Kidney epithelial cell (primary cell): ENCODE measurements at regions not wholly inside any gene's neighbourhood (a gene's known extent, or its start where the extent isn't known, plus 50 kb on each side); places are given as distances from the start of the nearest gene placed in this dataset.
A peak's percentile ranks its signal among the peaks of the same experiment; 100 is the strongest.

Experiments used
- DNase-seq: peaks from one replicate; pipeline ENCODE4 v3.0.0-alpha.2; 2010; ENCODE audit warnings: low read depth
- H3K27me3 ChIP-seq: 2 replicates; pipeline ENCODE4 v1.6.0; 2011; ENCODE audit warnings: low read length; ENCODE audit not compliant: control insufficient read depth, insufficient read depth
- H3K36me3 ChIP-seq: 2 replicates; pipeline ENCODE4 v1.5.1; 2011; ENCODE audit warnings: low read length; ENCODE audit not compliant: control insufficient read depth, insufficient read depth
- H3K4me3 ChIP-seq: 2 replicates; pipeline ENCODE4 v1.5.1; 2011; ENCODE audit warnings: low read depth, mild to moderate bottlenecking, control low read depth, low read length
- TF ChIP-seq, protein P1 (sequence below): IDR thresholded peaks from 2 replicates; pipeline ENCODE4 v1.5.1; 2011; ENCODE audit warnings: mild to moderate bottlenecking, moderate library complexity, low read length, control low read depth, inconsistent platforms; ENCODE audit not compliant: insufficient read depth, poor library complexity, severe bottlenecking

DNA sequence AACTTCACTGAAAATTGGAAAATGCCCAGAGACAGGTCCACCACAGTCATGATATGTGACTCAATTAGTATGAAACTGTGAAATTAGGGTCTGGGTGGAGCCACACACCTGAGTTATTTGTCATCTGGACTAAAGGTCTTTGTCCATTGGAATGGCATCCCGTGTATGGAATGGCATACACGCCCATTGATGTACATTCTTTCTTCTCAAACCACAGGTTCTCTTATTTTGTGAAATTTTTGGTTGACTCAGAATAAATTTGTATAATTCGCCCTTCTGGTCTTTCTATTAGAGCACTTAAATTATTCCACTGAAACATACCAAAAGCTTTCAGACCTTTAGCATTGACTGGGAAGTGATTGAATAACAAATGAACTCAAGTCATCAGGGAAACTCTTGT, 66.8 kb upstream of the UBE2E1 start:
- Histone ChIP-seq H3K36me3 (no peaks in the 10 kb centered on the region), H3K4me3 (no peak overlapping the region), H3K27me3 (no peaks in the 10 kb centered on the region)
- no peak for DNase-seq
- TF ChIP-seq, protein P1, sequence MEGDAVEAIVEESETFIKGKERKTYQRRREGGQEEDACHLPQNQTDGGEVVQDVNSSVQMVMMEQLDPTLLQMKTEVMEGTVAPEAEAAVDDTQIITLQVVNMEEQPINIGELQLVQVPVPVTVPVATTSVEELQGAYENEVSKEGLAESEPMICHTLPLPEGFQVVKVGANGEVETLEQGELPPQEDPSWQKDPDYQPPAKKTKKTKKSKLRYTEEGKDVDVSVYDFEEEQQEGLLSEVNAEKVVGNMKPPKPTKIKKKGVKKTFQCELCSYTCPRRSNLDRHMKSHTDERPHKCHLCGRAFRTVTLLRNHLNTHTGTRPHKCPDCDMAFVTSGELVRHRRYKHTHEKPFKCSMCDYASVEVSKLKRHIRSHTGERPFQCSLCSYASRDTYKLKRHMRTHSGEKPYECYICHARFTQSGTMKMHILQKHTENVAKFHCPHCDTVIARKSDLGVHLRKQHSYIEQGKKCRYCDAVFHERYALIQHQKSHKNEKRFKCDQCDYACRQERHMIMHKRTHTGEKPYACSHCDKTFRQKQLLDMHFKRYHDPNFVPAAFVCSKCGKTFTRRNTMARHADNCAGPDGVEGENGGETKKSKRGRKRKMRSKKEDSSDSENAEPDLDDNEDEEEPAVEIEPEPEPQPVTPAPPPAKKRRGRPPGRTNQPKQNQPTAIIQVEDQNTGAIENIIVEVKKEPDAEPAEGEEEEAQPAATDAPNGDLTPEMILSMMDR: no peak

DNA sequence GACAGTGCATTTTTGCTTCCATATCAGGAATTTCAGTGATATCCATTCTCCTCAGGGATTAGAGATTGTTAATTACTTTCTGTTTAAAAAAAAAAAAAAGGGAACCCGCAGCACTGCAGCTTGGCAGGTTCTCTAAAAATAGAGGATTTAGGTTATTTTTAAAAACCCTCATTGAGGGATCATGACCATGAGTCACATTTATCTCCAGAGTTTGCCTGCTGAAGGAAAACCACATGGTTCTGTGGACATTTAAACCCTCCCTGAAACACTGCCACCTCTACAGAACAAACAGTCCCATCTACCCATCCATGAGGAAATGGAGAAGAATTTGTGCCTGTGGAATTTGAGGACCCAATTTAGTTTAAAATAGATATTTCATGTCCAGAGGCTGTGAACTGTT, 66.2 kb upstream of the UBE2E1 start:
- no peaks in the 10 kb centered on the region for H3K36me3 ChIP-seq
- H3K27me3 ChIP-seq: no peaks in the 10 kb centered on the region
- no peak overlapping the region for H3K4me3 ChIP-seq
- TF ChIP-seq, protein P1: no peak
- DNase-seq: peak; percentile 44

DNA sequence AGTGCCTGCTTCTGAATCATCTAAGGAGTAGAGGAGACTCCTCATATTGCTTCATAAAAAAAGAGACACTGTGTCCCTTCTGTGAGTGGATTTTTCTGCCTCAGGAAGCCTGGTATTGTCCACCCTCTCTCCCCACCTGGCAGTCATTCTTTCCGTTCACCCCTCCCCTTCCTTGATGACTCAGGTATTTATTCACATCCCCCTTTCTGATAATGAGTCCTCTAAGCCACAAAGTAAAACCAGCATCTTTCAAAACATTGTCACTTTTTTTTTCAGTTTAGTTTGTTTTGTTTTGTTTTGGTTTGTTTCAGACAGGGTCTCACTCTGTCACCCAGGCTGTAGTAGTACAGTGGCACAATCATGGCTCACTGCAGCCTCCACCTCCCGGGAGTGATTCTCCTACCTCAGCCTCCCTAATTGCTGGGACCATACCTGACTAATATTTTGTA, 65.2 kb upstream of the UBE2E1 start:
- H3K27me3 ChIP-seq: no peaks in the 10 kb centered on the region
- no peaks in the 10 kb centered on the region for H3K36me3 ChIP-seq
- DNase-seq: peak; percentile 45
- H3K4me3 ChIP-seq: no peak overlapping the region
- TF ChIP-seq, protein P1: no peak

DNA sequence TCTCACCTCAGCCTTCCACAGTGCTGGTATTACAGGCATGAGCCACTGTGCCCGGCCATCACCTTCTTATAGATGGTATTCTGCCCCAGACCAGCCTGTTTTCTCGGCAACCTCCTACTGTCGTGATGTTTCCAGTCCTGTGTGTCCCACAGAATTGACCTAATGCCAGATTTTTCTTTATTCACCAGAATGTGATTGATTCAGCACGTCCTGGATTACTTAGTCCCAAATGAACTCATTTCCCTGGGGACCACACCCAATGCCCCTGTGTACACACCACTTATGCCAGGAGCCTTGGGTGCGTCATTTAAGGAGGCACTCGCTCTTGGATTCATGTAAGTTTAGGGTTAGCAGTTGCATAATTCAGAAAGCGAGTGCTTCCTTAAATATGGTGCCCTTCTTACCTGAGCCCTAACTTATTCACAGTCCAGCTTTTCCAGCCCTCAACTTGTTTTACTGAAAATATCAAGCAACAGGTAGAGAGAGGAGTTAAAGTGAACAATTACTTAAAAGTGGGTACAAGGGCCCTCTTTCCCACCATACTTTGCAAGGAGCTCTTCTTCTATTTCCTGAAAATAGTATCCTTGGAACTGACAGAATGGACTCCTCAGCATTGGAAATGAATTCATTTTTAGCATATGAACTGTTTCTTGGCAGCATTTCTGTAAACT, 64.6 kb upstream of the UBE2E1 start:
- H3K4me3 ChIP-seq: no peak overlapping the region

GRCh38 chr3:23743141-23743784, 62.5 kb upstream of the UBE2E1 start:
- Histone ChIP-seq H3K27me3 (no peaks in the 10 kb centered on the region), H3K4me3 (no peak overlapping the region), H3K36me3 (no peaks in the 10 kb centered on the region)
- TF ChIP-seq, protein P1: peak; percentile 3
- no peak for DNase-seq

More for the DNA sequence above, 64.6 kb upstream of the UBE2E1 start:
- TF ChIP-seq, protein P1: no peak
- Histone ChIP-seq H3K27me3 (no peaks in the 10 kb centered on the region), H3K36me3 (no peaks in the 10 kb centered on the region)
- DNase-seq: no peak
